Smooth muscle cell (in vitro differentiated cells): ENCODE measurements at regions not wholly inside any gene's neighbourhood (a gene's known extent, or its start where the extent isn't known, plus 50 kb on each side); places are given as distances from the start of the nearest gene placed in this dataset.

Experiments
- DNase-seq: peaks from one replicate; lab custom pipeline; 2025; ENCODE audit not compliant: unreplicated experiment; lab: John Stamatoyannopoulos, UW
- H2AFZ ChIP-seq: fragments of 200-600 bp; sonication (generic); 2 replicates; pipeline ENCODE4 v1.6.0; 2016; ENCODE audit warnings: antibody characterized with exemption, low read depth, mild to moderate bottlenecking
- H3F3A ChIP-seq: fragments of 200-600 bp; sonication (generic); 2 replicates; pipeline ENCODE4 v1.6.0; 2017; ENCODE audit warnings: antibody characterized with exemption, low read depth
- H3K27ac ChIP-seq: fragments of 200-600 bp; sonication (generic); 2 replicates; pipeline ENCODE4 v1.5.1; 2016; ENCODE audit warnings: low read depth, mild to moderate bottlenecking
- H3K27me3 ChIP-seq: fragments of 200-600 bp; sonication (generic); 2 replicates; pipeline ENCODE4 v1.6.1; 2016; ENCODE audit warnings: low read depth, mild to moderate bottlenecking
- H3K36me3 ChIP-seq: fragments of 200-600 bp; sonication (generic); 2 replicates; pipeline ENCODE4 v1.5.1; 2016; ENCODE audit warnings: low read depth
- H3K4me1 ChIP-seq: fragments of 200-600 bp; sonication (generic); 2 replicates; pipeline ENCODE4 v1.5.1; 2016; ENCODE audit warnings: low read depth
- H3K4me2 ChIP-seq: fragments of 200-600 bp; sonication (generic); 2 replicates; pipeline ENCODE4 v1.6.0; 2016; ENCODE audit warnings: mild to moderate bottlenecking
- H3K4me3 ChIP-seq: fragments of 200-600 bp; sonication (generic); 2 replicates; pipeline ENCODE4 v1.5.1; 2016; ENCODE audit warnings: mild to moderate bottlenecking
- H3K79me2 ChIP-seq: fragments of 200-600 bp; sonication (generic); 2 replicates; pipeline ENCODE4 v1.6.0; 2016; ENCODE audit warnings: low read depth, mild to moderate bottlenecking
- H3K9ac ChIP-seq: fragments of 200-600 bp; sonication (generic); 2 replicates; pipeline ENCODE4 v1.6.0; 2016; ENCODE audit warnings: low read depth
- H3K9me3 ChIP-seq: fragments of 200-600 bp; sonication (generic); replicated peaks from 2 replicates; pipeline ENCODE4 v1.5.1; 2016; ENCODE audit warnings: low read depth
- H4K20me1 ChIP-seq: fragments of 200-600 bp; sonication (generic); 2 replicates; pipeline ENCODE4 v1.6.0; 2016; ENCODE audit warnings: low read depth
- CTCF ChIP-seq: fragments of 200-600 bp; sonication (generic); IDR thresholded peaks from 2 replicates; pipeline ENCODE4 v1.5.1; 2017; ENCODE audit warnings: borderline replicate concordance, mild to moderate bottlenecking, antibody characterized with exemption; ENCODE audit not compliant: insufficient read depth, poor library complexity, severe bottlenecking
- WGBS: methylation state at CpG from one replicate; pipeline ENCODE4 v1.1.7; 2016; ENCODE audit warnings: low lambda C conversion rate; 5-methylcytosine and 5-hydroxymethylcytosine counted together

DNA sequence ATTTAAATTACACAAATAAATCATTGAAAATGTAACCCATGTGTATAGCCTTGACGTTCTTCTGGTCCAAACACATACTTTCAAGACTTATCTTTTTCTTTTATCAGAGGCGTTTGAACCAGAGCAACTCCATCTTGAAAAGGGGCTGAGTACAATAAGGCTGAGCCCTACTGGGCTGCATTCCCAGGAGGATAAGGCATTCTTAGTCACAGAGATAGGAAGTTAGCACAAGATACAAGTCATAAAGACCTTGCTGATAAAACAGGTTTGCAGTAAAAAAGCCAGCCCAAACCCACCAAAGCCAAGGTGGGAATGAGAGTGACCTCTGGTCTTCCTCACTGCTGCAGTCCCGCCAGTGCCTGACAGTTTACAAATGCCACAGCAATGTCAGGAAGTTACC, 101.0 kb upstream of the IGSF10 start:
- DNase-seq, result no peak
- no peak for TF ChIP-seq CTCF
- Histone ChIP-seq H2AFZ (no peak overlapping the region), H3K36me3 (no peaks in the 10 kb centered on the region), H3K79me2 (no peaks in the 10 kb centered on the region), H4K20me1 (no peaks in the 10 kb centered on the region), H3K9me3 (no peaks in the 10 kb centered on the region), H3K27ac (no peak overlapping the region), H3K4me3 (no peak overlapping the region), H3K4me1 (no peaks in the 10 kb centered on the region), H3F3A (peaks cover 3% of the 10 kb centered on the region), H3K4me2 (no peak overlapping the region), H3K27me3 (no peaks in the 10 kb centered on the region), H3K9ac (no peak overlapping the region)
- WGBS, result 38% methylated on average over 3 of the region's 3 CpGs

DNA sequence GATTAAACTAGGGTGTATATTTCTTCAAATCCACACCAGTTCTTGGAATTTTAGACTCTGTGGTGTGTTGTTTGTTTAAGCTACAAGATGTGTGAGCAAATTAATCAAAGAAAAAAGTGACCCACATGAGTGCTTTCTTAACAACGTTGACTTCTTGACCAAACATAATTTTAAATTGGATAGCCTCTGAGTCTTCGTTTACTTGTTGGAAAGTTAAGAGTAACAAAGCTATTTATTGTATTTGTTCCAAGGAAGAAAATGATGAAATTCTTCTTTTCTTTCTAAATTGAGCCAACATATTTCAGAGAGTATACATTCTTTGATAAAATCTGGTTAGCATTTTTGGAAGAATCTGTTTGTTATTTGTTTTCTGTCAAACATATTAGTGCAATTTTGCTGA, 99.9 kb upstream of the IGSF10 start:
- no peaks in the 10 kb centered on the region for H4K20me1 ChIP-seq
- no peaks in the 10 kb centered on the region for H3K27me3 ChIP-seq
- no peaks in the 10 kb centered on the region for H3K79me2 ChIP-seq
- WGBS, result 64% methylated on average over 2 of the region's 2 CpGs
- no peak for DNase-seq
- H3K27ac ChIP-seq, result no peak overlapping the region
- no peaks in the 10 kb centered on the region for H3K4me1 ChIP-seq
- H2AFZ ChIP-seq, result no peak overlapping the region
- no peaks in the 10 kb centered on the region for H3K9me3 ChIP-seq
- H3F3A ChIP-seq, result peaks cover 7% of the 10 kb centered on the region
- no peak overlapping the region for H3K4me3 ChIP-seq
- no peaks in the 10 kb centered on the region for H3K36me3 ChIP-seq
- no peak overlapping the region for H3K4me2 ChIP-seq
- no peak for TF ChIP-seq CTCF
- no peak overlapping the region for H3K9ac ChIP-seq

DNA sequence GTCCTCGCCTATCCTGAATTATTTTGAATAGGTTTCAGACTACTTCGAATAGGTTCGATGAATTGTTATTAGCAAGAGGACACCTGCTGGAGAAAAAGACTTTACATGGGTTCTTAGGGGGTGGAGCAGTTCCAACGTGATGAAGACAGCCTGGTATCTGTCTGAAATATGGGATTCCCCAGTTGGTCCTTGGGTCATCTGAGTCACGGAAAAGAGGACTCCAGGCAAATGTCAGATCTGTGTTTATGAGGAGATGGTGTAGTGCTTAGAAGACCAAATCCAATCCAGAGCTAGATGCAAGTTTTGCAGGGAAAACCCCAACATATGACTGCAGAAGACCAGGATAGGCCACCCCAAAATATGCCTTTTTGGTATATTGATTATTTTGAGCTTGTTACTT, 98.9 kb upstream of the IGSF10 start:
- Histone ChIP-seq H3F3A (peaks cover 7% of the 10 kb centered on the region), H3K4me3 (no peak overlapping the region), H3K79me2 (no peaks in the 10 kb centered on the region), H3K4me1 (no peaks in the 10 kb centered on the region), H3K9me3 (no peaks in the 10 kb centered on the region), H3K27ac (no peak overlapping the region), H3K36me3 (no peaks in the 10 kb centered on the region), H3K9ac (no peak overlapping the region), H2AFZ (no peak overlapping the region), H3K4me2 (no peak overlapping the region), H3K27me3 (no peaks in the 10 kb centered on the region), H4K20me1 (no peaks in the 10 kb centered on the region)
- 75% methylated on average over 5 of the region's 5 CpGs for WGBS
- no peak for DNase-seq
- TF ChIP-seq CTCF, result no peak

DNA sequence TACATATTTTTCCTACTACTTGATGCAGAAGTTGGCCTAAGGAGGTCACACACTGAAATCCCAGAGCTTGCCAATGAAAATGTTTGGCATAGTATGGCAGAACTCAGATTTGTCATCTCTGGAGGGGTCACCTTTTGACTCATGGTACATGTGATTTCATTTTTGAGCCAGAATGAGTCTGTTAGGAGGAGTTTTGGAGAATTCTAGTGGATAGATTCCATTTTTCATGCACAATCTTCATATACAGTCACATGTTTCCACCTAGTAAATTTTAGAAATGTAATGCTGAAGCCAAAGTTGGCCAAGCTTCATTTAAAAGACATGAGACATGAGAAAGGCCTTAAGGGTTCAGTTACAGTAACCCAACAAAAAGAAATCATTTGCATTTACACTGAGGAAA, 97.8 kb upstream of the IGSF10 start:
- Histone ChIP-seq H3K79me2 (no peaks in the 10 kb centered on the region), H3K4me1 (no peaks in the 10 kb centered on the region), H3K27ac (no peak overlapping the region), H3K9me3 (no peaks in the 10 kb centered on the region), H3K4me3 (no peak overlapping the region), H3K4me2 (no peak overlapping the region), H3K9ac (no peak overlapping the region), H3F3A (peaks cover 7% of the 10 kb centered on the region), H3K27me3 (no peaks in the 10 kb centered on the region), H4K20me1 (no peaks in the 10 kb centered on the region), H3K36me3 (no peaks in the 10 kb centered on the region), H2AFZ (no peak overlapping the region)
- DNase-seq, result no peak
- no peak for TF ChIP-seq CTCF
